Activated T-cell treated with anti-CD3 and anti-CD28 coated beads, Interleukin-2, amount 50 U/mL, for 48 hours (primary cell): ENCODE measurements at regions not wholly inside any gene's neighbourhood (a gene's known extent, or its start where the extent isn't known, plus 50 kb on each side); places are given as distances from the start of the nearest gene placed in this dataset.

ENCODE experiments used
- DNase-seq, 2 experiments: peaks; one replicate each; pipeline ENCODE4 v3.0.0-alpha.2; 2020

- DNase-seq, result no peak
Measured at GRCh38 chr6:8275667-8276066, 159.7 kb downstream of the SLC35B3 start.

- no peak for DNase-seq
Measured at GRCh38 chr6:8274226-8274625, 161.1 kb downstream of the SLC35B3 start.

- no peak for DNase-seq
Measured at GRCh38 chr6:8269872-8270454, 165.4 kb downstream of the SLC35B3 start.

GRCh38 chr6:8269094-8269493 lies 166.3 kb downstream of the SLC35B3 start:
- DNase-seq, result no peak

- no peak for DNase-seq
Measured at GRCh38 chr6:8268606-8269005, 166.3 kb upstream of the EEF1E1 start.

GRCh38 chr6:8268156-8268555 lies 165.8 kb upstream of the EEF1E1 start:
- no peak for DNase-seq

GRCh38 chr6:8260610-8261009 lies 158.3 kb upstream of the EEF1E1 start:
- no peak for DNase-seq

GRCh38 chr6:8246403-8246802 lies 144.1 kb upstream of the EEF1E1 start:
- no peak for DNase-seq

GRCh38 chr6:8245726-8246125 lies 143.4 kb upstream of the EEF1E1 start:
- DNase-seq, result no peak

GRCh38 chr6:8243475-8243874 lies 141.1 kb upstream of the EEF1E1 start:
- no peak for DNase-seq

- no peak for DNase-seq
Measured at GRCh38 chr6:8242885-8243284, 140.5 kb upstream of the EEF1E1 start.

- DNase-seq, result no peak
Measured at GRCh38 chr6:8240301-8240700, 138.0 kb upstream of the EEF1E1 start.

GRCh38 chr6:8238773-8239683 lies 136.7 kb upstream of the EEF1E1 start:
- no peak for DNase-seq

GRCh38 chr6:8237668-8238067 lies 135.3 kb upstream of the EEF1E1 start:
- DNase-seq, result no peak

GRCh38 chr6:8236956-8237355 lies 134.6 kb upstream of the EEF1E1 start:
- no peak for DNase-seq

GRCh38 chr6:8234321-8234720 lies 132.0 kb upstream of the EEF1E1 start:
- no peak for DNase-seq

GRCh38 chr6:8231956-8232355 lies 129.6 kb upstream of the EEF1E1 start:
- no peak for DNase-seq

GRCh38 chr6:8229915-8230756 lies 127.8 kb upstream of the EEF1E1 start:
- DNase-seq, result no peak

GRCh38 chr6:8225113-8225512 lies 122.8 kb upstream of the EEF1E1 start:
- DNase-seq, result no peak

- no peak for DNase-seq
Measured at GRCh38 chr6:8223678-8224077, 121.3 kb upstream of the EEF1E1 start.

- peak in 1 of 2 experiments; percentile 27 for DNase-seq
Measured at GRCh38 chr6:8219352-8219943, 117.1 kb upstream of the EEF1E1 start.

- DNase-seq, result no peak
Measured at GRCh38 chr6:8218861-8219260, 116.5 kb upstream of the EEF1E1 start.

- DNase-seq, result no peak
Measured at GRCh38 chr6:8215631-8216030, 113.3 kb upstream of the EEF1E1 start.
